RPMI7951 (cell line): ENCODE measurements at regions not wholly inside any gene's neighbourhood (a gene's known extent, or its start where the extent isn't known, plus 50 kb on each side); places are given as distances from the start of the nearest gene placed in this dataset.

Experiments used
- DNase-seq: peaks from one replicate; pipeline ENCODE4 v3.0.0-alpha.2; 2012; ENCODE audit warnings: low read depth

- DNase-seq: no peak
Measured at GRCh38 chr10:128874331-128874730, 592.7 kb upstream of the MGMT start.

- DNase-seq: no peak
Measured at GRCh38 chr10:128875030-128875744, 591.9 kb upstream of the MGMT start.

- no peak for DNase-seq
Measured at GRCh38 chr10:128875956-128876736, 590.9 kb upstream of the MGMT start.

- DNase-seq: no peak
Measured at GRCh38 chr10:128877141-128877540, 589.9 kb upstream of the MGMT start.

- no peak for DNase-seq
Measured at GRCh38 chr10:128877936-128878335, 589.1 kb upstream of the MGMT start.

- DNase-seq: no peak
Measured at GRCh38 chr10:128879030-128879429, 588.0 kb upstream of the MGMT start.

- no peak for DNase-seq
Measured at GRCh38 chr10:128879441-128880140, 587.5 kb upstream of the MGMT start.

GRCh38 chr10:128880159-128880725, 586.8 kb upstream of the MGMT start:
- no peak for DNase-seq

- DNase-seq: no peak
Measured at GRCh38 chr10:128881086-128881485, 586.0 kb upstream of the MGMT start.

- no peak for DNase-seq
Measured at GRCh38 chr10:128883231-128884032, 583.6 kb upstream of the MGMT start.

GRCh38 chr10:128884033-128884425, 583.0 kb upstream of the MGMT start:
- no peak for DNase-seq

- DNase-seq: no peak
Measured at GRCh38 chr10:128884496-128885072, 582.5 kb upstream of the MGMT start.

GRCh38 chr10:128885573-128886555, 581.2 kb upstream of the MGMT start:
- DNase-seq: no peak

GRCh38 chr10:128887856-128888255, 579.2 kb upstream of the MGMT start:
- no peak for DNase-seq

- no peak for DNase-seq
Measured at GRCh38 chr10:128892005-128892404, 575.0 kb upstream of the MGMT start.

- no peak for DNase-seq
Measured at GRCh38 chr10:128894641-128895040, 572.4 kb upstream of the MGMT start.

- DNase-seq: no peak
Measured at GRCh38 chr10:128895473-128895872, 571.6 kb upstream of the MGMT start.

GRCh38 chr10:128896116-128896795, 570.8 kb upstream of the MGMT start:
- DNase-seq: no peak

GRCh38 chr10:128896963-128897362, 570.1 kb upstream of the MGMT start:
- no peak for DNase-seq
